GM12878 (cell line): ENCODE measurements at regions not wholly inside any gene's neighbourhood (a gene's known extent, or its start where the extent isn't known, plus 50 kb on each side); places are given as distances from the start of the nearest gene placed in this dataset.

Source experiments
- ATAC-seq: fragments of 200-7000 bp; cut with Tn5 transposase; 3 replicates; pipeline ENCODE4 v1.9.1; 2020; ENCODE audit warnings: mild to moderate bottlenecking, moderate library complexity
- BruUV-seq: library from RNA; stranded (reverse); fragments of 400-500 nt; replicated peaks from 2 replicates; lab custom pipeline; 2021; lab: Mats Ljungman, UMichigan
- CTCF ChIA-PET: fragments of 300-600 bp; sonication (Branson Sonifier 250); formaldehyde crosslinking; extraction: SDS; loops from one replicate; lab custom pipeline; 2021; ENCODE audit warnings: inconsistent platforms; lab: Yijun Ruan, JAX
- POLR2A ChIA-PET: fragments of 350-600 bp; formaldehyde crosslinking; extraction: SDS; loops from one replicate; lab custom pipeline; 2021; ENCODE audit warnings: inconsistent platforms; lab: Charles Lee
- RAD21 ChIA-PET: fragments of 300-600 bp; sonication (Branson Sonifier 250); formaldehyde crosslinking; loops from one replicate; lab custom pipeline; 2023; ENCODE audit warnings: antibody characterized with exemption; ENCODE audit not compliant: unreplicated experiment; lab: Charles Lee
- SMC1A ChIA-PET: fragments of 300-600 bp; sonication (Branson Sonifier 250); formaldehyde crosslinking; loops from one replicate; lab custom pipeline; 2023; ENCODE audit not compliant: unreplicated experiment, uncharacterized antibody; lab: Charles Lee
- DNase-seq: peaks from one replicate; pipeline ENCODE4 v3.0.0-alpha.2; 2011; ENCODE audit warnings: low read depth, low spot score
- FAIRE-seq: peaks from 3 replicates; lab custom pipeline; 2011; peaks lifted over from hg19 to GRCh38; lab: Jason Lieb, UNC
- H2AFZ ChIP-seq: 2 replicates; pipeline ENCODE4 v1.6.0; 2011; ENCODE audit warnings: low read depth, low read length, control low read depth; ENCODE audit not compliant: control insufficient read depth
- H3K27ac ChIP-seq: 2 replicates; pipeline ENCODE4 v1.5.1; 2011; ENCODE audit warnings: control low read depth; ENCODE audit not compliant: control insufficient read depth, insufficient read depth
- H3K27me3 ChIP-seq, 2 experiments: replicated peaks in 1 of 2; 2 replicates each; pipeline versions ENCODE4 v1.6.0 to v1.6.1; 2011; ENCODE audit warnings: low read length in 1 of 2; ENCODE audit not compliant: control insufficient read depth in 2 of 2, insufficient read depth in 2 of 2
- H3K36me3 ChIP-seq, 2 experiments: 2 replicates each; pipeline ENCODE4 v1.5.1; 2011; ENCODE audit warnings: low read length in 1 of 2; ENCODE audit not compliant: control insufficient read depth in 2 of 2, insufficient read depth in 2 of 2
- H3K4me1 ChIP-seq: 2 replicates; pipeline ENCODE4 v1.6.1; 2011; ENCODE audit warnings: mild to moderate bottlenecking, low read length, moderate library complexity, mixed read lengths; ENCODE audit not compliant: control insufficient read depth, insufficient read depth
- H3K4me2 ChIP-seq: 2 replicates; pipeline ENCODE4 v1.6.0; 2011; ENCODE audit warnings: control low read depth; ENCODE audit not compliant: control insufficient read depth, insufficient read depth
- H3K4me3 ChIP-seq: fragments of 200-600 bp; sonication (generic); 2 replicates; pipeline ENCODE4 v1.5.1; 2016
- H3K79me2 ChIP-seq: 2 replicates; pipeline ENCODE4 v1.6.0; 2011; ENCODE audit warnings: low read length; ENCODE audit not compliant: control insufficient read depth, insufficient read depth
- H3K9ac ChIP-seq: 2 replicates; pipeline ENCODE4 v1.8.0; 2011; ENCODE audit warnings: low read length, control low read depth, mixed read lengths; ENCODE audit not compliant: control insufficient read depth, insufficient read depth
- H3K9me3 ChIP-seq: replicated peaks from 3 replicates; pipeline ENCODE4 v1.5.1; 2011; ENCODE audit warnings: mild to moderate bottlenecking, low read length; ENCODE audit not compliant: control insufficient read depth, insufficient read depth
- H4K20me1 ChIP-seq: 2 replicates; pipeline ENCODE4 v1.6.0; 2011; ENCODE audit not compliant: control insufficient read depth, insufficient read depth
- CEBPB ChIP-seq, 2 experiments: fragments of 150-350 bp in 1 of 2; IDR thresholded peaks; 2 replicates each; pipeline ENCODE4 v1.6.1; 2012 to 2014; ENCODE audit warnings: low read depth in 2 of 2, low read length in 2 of 2, borderline replicate concordance in 1 of 2, inconsistent platforms in 1 of 2
- CREM ChIP-seq: IDR thresholded peaks from 2 replicates; pipeline ENCODE4 v1.6.1; 2014; ENCODE audit warnings: antibody characterized with exemption, low read depth
- GATAD2B ChIP-seq: fragments of 450-650 bp; conservative IDR thresholded peaks from 2 replicates; pipeline ENCODE4 v1.6.1; 2017; ENCODE audit warnings: low read depth, mild to moderate bottlenecking, moderate library complexity
- HDAC2 ChIP-seq: fragments of 200-600 bp; sonication (generic); IDR thresholded peaks from 2 replicates; pipeline ENCODE4 v1.6.1; 2017
- IRF4 ChIP-seq: IDR thresholded peaks from 2 replicates; pipeline ENCODE4 v1.6.1; 2011; ENCODE audit warnings: low read depth, low read length
- JUNB ChIP-seq: IDR thresholded peaks from 2 replicates; pipeline ENCODE4 v1.6.1; 2016; ENCODE audit warnings: antibody characterized with exemption, mild to moderate bottlenecking
- LARP7 ChIP-seq: fragments of 450-650 bp; IDR thresholded peaks from 2 replicates; pipeline ENCODE4 v1.6.1; 2017; ENCODE audit warnings: mild to moderate bottlenecking
- MTA2 ChIP-seq: fragments of 450-650 bp; IDR thresholded peaks from 2 replicates; pipeline ENCODE4 v1.6.1; 2016; ENCODE audit warnings: low read depth, mild to moderate bottlenecking, moderate library complexity
- SMARCA5 ChIP-seq: fragments of 450-650 bp; IDR thresholded peaks from 2 replicates; pipeline ENCODE4 v1.6.1; 2017; ENCODE audit warnings: mild to moderate bottlenecking
- SMC3 ChIP-seq: IDR thresholded peaks from 2 replicates; pipeline ENCODE4 v1.6.1; 2011; ENCODE audit warnings: low read length, improper control_type of control experiment, borderline replicate concordance
- SRF ChIP-seq, 2 experiments: IDR thresholded peaks; 2 replicates each; pipeline ENCODE4 v1.6.1; 2011; ENCODE audit warnings: low read depth in 2 of 2, low read length in 2 of 2, mild to moderate bottlenecking in 1 of 2, moderate library complexity in 1 of 2
- TARDBP ChIP-seq: IDR thresholded peaks from 2 replicates; pipeline ENCODE4 v1.6.1; 2016; ENCODE audit warnings: borderline replicate concordance
- YY1 ChIP-seq: IDR thresholded peaks from 2 replicates; pipeline ENCODE4 v1.6.1; 2011; ENCODE audit warnings: low read depth, mild to moderate bottlenecking, low read length
- ZNF207 ChIP-seq: fragments of 450-650 bp; IDR thresholded peaks from 2 replicates; pipeline ENCODE4 v1.6.1; 2014; ENCODE audit warnings: antibody characterized with exemption, mild to moderate bottlenecking, borderline replicate concordance
- ZNF274 ChIP-seq: IDR thresholded peaks from one replicate; pipeline ENCODE4 v1.8.0; 2011; ENCODE audit not compliant: insufficient read length, insufficient read depth
- ZNF384 ChIP-seq: IDR thresholded peaks from 2 replicates; pipeline ENCODE4 v1.6.1; 2012; ENCODE audit warnings: low read depth, mild to moderate bottlenecking, low read length, improper control_type of control experiment, borderline replicate concordance
- WGBS: methylation state at CpG from one replicate; pipeline ENCODE4 v1.1.6; 2016; ENCODE audit warnings: low lambda C conversion rate; ENCODE audit not compliant: insufficient replicate concordance, insufficient coverage; ENCODE audit errors: missing lambda C conversion rate; 5-methylcytosine and 5-hydroxymethylcytosine counted together
- in situ Hi-C: fragments of 300-500 bp; cut with MboI; formaldehyde crosslinking; loops from 9 replicates; pipeline ENCODE4 v1.14.3; 2018; ENCODE audit warnings: mixed read lengths
- intact Hi-C: fragments of 100-400 bp; cut with micrococcal nuclease; formaldehyde crosslinking; loops from one replicate; pipeline ENCODE4 v1.14.2; 2022; ENCODE audit not compliant: unreplicated experiment
- TF ChIP-seq, protein P1 (sequence below): fragments of 150-350 bp; IDR thresholded peaks from 2 replicates; pipeline ENCODE4 v1.6.1; 2016; ENCODE audit warnings: low read depth, low read length
- TF ChIP-seq, protein P2 (sequence below): IDR thresholded peaks from 2 replicates; pipeline ENCODE4 v1.6.1; 2012; ENCODE audit warnings: low read depth, low read length, improper control_type of control experiment
- TF ChIP-seq, protein P3 (sequence below): fragments of 450-650 bp; formaldehyde crosslinking; IDR thresholded peaks from 2 replicates; pipeline ENCODE4 v1.4.0; 2022; ENCODE audit warnings: mild to moderate bottlenecking, moderate library complexity

DNA sequence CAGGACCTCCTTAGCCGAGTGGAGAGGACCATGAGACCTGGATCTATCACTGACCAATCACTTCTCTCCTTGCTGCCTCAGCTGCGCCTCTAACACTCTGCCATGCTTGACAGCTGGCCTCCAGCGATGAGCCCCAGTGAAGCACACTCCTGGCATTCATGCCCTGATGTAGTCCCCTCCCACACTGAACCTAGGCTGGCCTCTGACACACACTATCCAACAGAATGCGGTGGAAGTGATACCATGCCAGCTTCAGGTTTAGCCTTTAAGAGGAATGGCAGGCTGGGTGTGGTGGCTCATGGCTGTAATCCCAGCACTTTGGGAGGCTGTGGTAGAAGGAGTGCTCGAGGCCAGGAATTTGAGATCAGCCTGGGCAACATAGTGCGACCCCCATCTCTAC is 73.7 kb upstream of the LAPTM4A start:
- ChIA-PET POLR2A (no interaction called here), RAD21 (no interaction called here), CTCF (interaction anchor here (0.6 kb wide), 1 partner anchor 18 kb away, joined by 4 read pairs; no protein-coding TSS in a partner anchor), SMC1A (no interaction called here)
- DNase-seq = no peak
- no peak for FAIRE-seq
- Histone ChIP-seq H4K20me1 (no peaks in the 10 kb centered on the region), H3K9me3 (no peaks in the 10 kb centered on the region), H3K4me2 (no peak overlapping the region), H2AFZ (no peak overlapping the region), H3K4me3 (no peak overlapping the region), H3K27ac (no peak overlapping the region), H3K79me2 (no peaks in the 10 kb centered on the region), H3K4me1 (no peaks in the 10 kb centered on the region), H3K36me3 (no peaks in the 10 kb centered on the region), H3K27me3 (no peaks in the 10 kb centered on the region), H3K9ac (no peak overlapping the region)
- no peak for TF ChIP-seq SRF (IDR thresholded peaks at IDR 0.05; ENCODE audit: low read depth in 2 of 2, low read length in 2 of 2)
- TF ChIP-seq, protein P1, sequence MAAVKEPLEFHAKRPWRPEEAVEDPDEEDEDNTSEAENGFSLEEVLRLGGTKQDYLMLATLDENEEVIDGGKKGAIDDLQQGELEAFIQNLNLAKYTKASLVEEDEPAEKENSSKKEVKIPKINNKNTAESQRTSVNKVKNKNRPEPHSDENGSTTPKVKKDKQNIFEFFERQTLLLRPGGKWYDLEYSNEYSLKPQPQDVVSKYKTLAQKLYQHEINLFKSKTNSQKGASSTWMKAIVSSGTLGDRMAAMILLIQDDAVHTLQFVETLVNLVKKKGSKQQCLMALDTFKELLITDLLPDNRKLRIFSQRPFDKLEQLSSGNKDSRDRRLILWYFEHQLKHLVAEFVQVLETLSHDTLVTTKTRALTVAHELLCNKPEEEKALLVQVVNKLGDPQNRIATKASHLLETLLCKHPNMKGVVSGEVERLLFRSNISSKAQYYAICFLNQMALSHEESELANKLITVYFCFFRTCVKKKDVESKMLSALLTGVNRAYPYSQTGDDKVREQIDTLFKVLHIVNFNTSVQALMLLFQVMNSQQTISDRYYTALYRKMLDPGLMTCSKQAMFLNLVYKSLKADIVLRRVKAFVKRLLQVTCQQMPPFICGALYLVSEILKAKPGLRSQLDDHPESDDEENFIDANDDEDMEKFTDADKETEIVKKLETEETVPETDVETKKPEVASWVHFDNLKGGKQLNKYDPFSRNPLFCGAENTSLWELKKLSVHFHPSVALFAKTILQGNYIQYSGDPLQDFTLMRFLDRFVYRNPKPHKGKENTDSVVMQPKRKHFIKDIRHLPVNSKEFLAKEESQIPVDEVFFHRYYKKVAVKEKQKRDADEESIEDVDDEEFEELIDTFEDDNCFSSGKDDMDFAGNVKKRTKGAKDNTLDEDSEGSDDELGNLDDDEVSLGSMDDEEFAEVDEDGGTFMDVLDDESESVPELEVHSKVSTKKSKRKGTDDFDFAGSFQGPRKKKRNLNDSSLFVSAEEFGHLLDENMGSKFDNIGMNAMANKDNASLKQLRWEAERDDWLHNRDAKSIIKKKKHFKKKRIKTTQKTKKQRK = no peak
- TF ChIP-seq LARP7 = no peak
- TF ChIP-seq, protein P2, sequence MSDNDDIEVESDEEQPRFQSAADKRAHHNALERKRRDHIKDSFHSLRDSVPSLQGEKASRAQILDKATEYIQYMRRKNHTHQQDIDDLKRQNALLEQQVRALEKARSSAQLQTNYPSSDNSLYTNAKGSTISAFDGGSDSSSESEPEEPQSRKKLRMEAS = no peak
- TF ChIP-seq TARDBP = no peak
- no peak for TF ChIP-seq HDAC2
- TF ChIP-seq GATAD2B = no peak
- TF ChIP-seq, protein P3, sequence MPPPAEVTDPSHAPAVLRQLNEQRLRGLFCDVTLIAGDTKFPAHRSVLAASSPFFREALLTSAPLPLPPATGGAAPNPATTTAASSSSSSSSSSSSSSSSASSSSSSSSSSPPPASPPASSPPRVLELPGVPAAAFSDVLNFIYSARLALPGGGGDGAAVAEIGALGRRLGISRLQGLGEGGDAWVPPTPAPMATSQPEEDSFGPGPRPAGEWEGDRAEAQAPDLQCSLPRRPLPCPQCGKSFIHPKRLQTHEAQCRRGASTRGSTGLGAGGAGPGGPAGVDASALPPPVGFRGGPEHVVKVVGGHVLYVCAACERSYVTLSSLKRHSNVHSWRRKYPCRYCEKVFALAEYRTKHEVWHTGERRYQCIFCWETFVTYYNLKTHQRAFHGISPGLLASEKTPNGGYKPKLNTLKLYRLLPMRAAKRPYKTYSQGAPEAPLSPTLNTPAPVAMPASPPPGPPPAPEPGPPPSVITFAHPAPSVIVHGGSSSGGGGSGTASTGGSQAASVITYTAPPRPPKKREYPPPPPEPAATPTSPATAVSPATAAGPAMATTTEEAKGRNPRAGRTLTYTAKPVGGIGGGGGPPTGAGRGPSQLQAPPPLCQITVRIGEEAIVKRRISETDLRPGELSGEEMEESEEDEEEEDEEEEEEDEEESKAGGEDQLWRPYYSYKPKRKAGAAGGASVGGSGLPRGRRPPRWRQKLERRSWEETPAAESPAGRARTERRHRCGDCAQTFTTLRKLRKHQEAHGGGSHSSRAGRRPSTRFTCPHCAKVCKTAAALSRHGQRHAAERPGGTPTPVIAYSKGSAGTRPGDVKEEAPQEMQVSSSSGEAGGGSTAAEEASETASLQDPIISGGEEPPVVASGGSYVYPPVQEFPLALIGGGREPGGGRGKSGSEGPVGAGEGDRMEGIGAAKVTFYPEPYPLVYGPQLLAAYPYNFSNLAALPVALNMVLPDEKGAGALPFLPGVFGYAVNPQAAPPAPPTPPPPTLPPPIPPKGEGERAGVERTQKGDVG = no peak
- no peak for TF ChIP-seq MTA2
- TF ChIP-seq IRF4 = no peak
- TF ChIP-seq CEBPB (IDR thresholded peaks at IDR 0.05; ENCODE audit: borderline replicate concordance in 1 of 2, low read depth in 2 of 2, low read length in 2 of 2) = no peak
- no peak for TF ChIP-seq SMARCA5
- no peak for TF ChIP-seq SMC3
- no peak for TF ChIP-seq JUNB
- no peak for TF ChIP-seq ZNF274
- TF ChIP-seq ZNF207 = no peak
- TF ChIP-seq ZNF384 = no peak
- TF ChIP-seq CREM = no peak
- no peak for TF ChIP-seq YY1
- WGBS = 25% methylated on average over 6 of the region's 6 CpGs
- intact Hi-C loops (no loop called here), in situ Hi-C loops (no loop called here)
- BruUV-seq = no TSS peak
- no peak; the same call in 1 of the 3 replicates for ATAC-seq
